Ectodermal cell (in vitro differentiated cells): ENCODE measurements at regions not wholly inside any gene's neighbourhood (a gene's known extent, or its start where the extent isn't known, plus 50 kb on each side); places are given as distances from the start of the nearest gene placed in this dataset.

Source experiments
- H3K27ac ChIP-seq: 2 replicates; pipeline ENCODE4 v1.7.0; 2013; ENCODE audit warnings: mild to moderate bottlenecking, low read depth, low read length; ENCODE audit not compliant: insufficient read depth, poor library complexity, severe bottlenecking
- H3K27me3 ChIP-seq: 2 replicates; pipeline ENCODE4 v1.7.0; 2013; ENCODE audit warnings: mild to moderate bottlenecking, low read length; ENCODE audit not compliant: insufficient read depth, control insufficient read depth, poor library complexity, severe bottlenecking
- H3K36me3 ChIP-seq: one replicate; pipeline ENCODE4 v1.7.0; 2013; ENCODE audit warnings: low read length; ENCODE audit not compliant: control insufficient read depth, insufficient read depth
- H3K4me1 ChIP-seq: one replicate; pipeline ENCODE4 v1.7.0; 2013; ENCODE audit warnings: low read length; ENCODE audit not compliant: control insufficient read depth, insufficient read depth
- H3K4me3 ChIP-seq: 2 replicates; pipeline ENCODE4 v1.7.0; 2013; ENCODE audit warnings: low read depth, low read length, control low read depth; ENCODE audit not compliant: insufficient read depth
- H3K9me3 ChIP-seq: 2 replicates; pipeline ENCODE4 v1.7.0; 2013; ENCODE audit warnings: mild to moderate bottlenecking, low read length, moderate library complexity; ENCODE audit not compliant: control insufficient read depth
- WGBS, 2 experiments: methylation state at CpG; one replicate each; pipeline ENCODE4 v1.1.7; 2013; ENCODE audit warnings: missing lambda C conversion rate in 2 of 2; 5-methylcytosine and 5-hydroxymethylcytosine counted together

DNA sequence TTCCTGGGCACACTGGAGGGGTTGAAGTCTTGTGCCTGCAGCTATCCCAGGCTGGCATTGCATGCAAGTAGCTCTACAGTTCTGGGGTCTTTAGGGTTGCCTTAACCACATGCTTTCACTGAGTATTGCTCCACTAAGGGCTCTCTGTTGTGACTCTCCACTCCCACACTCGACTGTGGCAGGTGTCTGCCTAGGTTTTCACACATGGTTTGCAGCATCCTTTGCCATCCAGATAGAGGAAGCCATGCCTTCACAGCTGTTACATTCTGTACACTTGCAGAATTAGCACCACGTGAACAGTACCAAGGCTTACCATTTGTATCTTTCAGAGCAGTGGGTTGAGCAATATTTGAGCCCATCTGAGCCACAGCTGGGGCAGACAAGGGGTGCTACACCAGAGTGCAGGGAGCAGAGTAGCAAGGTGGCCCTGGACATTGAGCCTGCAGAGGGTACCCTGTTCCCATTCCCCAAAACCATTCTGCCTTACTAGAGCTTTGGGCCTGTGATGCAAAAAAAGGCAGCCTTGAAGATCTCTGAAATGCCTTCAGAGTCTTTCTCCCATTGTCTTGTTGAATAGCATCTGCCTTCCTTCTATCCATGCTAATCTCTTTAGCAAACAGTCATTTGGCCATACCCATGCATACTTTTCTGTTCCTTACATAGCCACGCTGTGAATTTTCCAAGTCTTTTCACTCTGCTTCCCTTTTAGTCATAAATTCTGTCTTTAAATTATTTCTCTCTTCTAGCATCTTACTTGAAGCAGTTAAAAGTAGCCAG is 95.2 kb upstream of the PLCL2 start:
- Histone ChIP-seq H3K9me3 (no peaks in the 10 kb centered on the region), H3K4me3 (no peak overlapping the region), H3K27ac (no peak overlapping the region), H3K27me3 (no peaks in the 10 kb centered on the region), H3K36me3 (no peaks in the 10 kb centered on the region), H3K4me1 (peaks cover 9% of the 10 kb centered on the region)
- WGBS, 2 experiments, result 57% methylated on average over 3 of the region's 3 CpGs

DNA sequence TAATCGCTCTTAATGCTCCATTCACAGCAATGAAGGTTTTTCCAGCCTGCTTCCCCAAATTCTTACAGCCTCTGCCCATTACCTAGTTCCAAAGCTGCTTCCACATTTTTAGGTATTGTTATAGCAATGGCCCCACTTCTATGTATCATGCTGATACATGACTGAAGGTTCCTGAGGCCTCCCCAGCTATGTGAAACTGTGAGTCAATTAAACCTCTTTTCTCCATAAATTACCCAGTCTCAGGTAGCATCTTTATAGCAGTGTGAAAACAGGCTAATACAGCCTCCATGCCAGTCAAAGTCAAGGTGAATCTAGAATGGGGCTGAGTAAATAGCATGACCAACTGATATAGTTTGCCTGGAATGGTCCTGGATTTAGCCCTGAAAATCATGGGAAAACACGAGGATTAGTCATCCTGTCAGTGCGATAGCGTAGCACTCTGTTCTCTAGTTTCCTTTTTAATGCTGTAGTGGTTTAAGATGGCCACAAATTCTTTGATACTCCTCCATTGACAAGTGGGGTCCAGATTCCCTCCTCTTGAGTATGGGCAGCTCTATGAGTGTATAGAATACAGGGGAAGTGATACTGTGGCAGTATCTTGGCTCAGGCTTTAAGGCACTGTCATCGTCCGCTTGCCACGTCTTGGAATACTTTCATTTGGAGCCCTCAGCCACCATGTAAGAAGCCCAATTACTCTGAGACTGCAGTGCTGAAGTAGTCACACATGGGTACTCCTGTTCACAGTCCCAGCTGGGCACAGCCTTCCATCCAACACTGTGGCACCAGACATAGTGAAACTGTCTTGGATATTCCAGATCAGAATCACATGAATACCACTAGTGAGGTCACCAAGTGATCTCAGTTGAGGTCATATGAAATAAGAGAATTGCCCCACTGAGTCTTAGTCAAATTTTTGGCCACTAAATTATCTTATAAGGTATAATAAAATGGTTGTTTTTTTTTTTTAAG is 94.0 kb upstream of the PLCL2 start:
- WGBS, 2 experiments, result 93 to 96% methylated on average over 7 of the region's 7 CpGs
- peaks cover 9% of the 10 kb centered on the region for H3K4me1 ChIP-seq
- H3K36me3 ChIP-seq, result no peaks in the 10 kb centered on the region
- H3K27me3 ChIP-seq, result no peaks in the 10 kb centered on the region
- no peak overlapping the region for H3K4me3 ChIP-seq
- H3K9me3 ChIP-seq, result no peaks in the 10 kb centered on the region
- H3K27ac ChIP-seq, result no peak overlapping the region

DNA sequence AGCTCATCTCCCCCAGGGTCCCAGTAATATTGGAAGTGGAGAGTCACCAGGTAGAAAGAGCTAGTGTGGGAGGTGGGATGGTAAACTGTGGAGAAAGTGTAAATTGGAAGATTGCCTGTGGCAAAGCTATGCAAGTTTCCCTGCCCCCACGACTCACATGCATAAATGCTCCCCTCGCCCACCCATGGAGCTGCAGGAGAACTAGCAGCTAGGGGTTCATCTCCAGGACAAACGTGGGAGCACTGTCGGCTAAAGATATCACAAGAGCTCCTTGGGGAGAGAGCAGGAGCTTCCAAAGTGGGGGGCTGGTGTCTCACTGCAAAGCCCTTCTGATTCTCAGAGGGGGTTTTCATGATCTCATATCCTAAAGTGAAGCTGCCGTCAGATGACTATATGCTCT is 91.4 kb upstream of the PLCL2 start:
- WGBS, 2 experiments, result 66 to 68% methylated on average over 5 of the region's 5 CpGs
- H3K4me3 ChIP-seq, result no peak overlapping the region
- peaks cover 9% of the 10 kb centered on the region for H3K4me1 ChIP-seq
- H3K9me3 ChIP-seq, result no peaks in the 10 kb centered on the region
- H3K36me3 ChIP-seq, result no peaks in the 10 kb centered on the region
- no peak overlapping the region for H3K27ac ChIP-seq
- H3K27me3 ChIP-seq, result no peaks in the 10 kb centered on the region

DNA sequence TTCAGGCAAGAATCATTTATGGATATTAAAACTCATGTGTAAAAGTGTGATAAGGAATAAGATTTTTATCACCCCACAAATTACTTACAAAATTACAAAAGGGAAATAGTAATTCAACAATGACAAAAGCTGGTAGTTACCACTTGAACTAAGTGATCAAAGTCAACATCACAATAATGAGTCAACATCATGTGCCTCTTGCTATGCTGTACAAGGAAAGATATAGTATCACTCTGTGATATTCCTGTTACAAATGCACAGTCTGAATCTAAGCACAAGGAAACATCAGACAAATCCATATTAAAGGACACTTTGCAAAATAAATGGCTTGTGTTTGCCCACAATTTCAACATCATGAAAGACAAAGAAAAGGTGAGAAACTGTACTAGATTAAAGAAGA is 90.5 kb upstream of the PLCL2 start:
- no peaks in the 10 kb centered on the region for H3K9me3 ChIP-seq
- H3K27ac ChIP-seq, result no peak overlapping the region
- no peaks in the 10 kb centered on the region for H3K27me3 ChIP-seq
- no peak overlapping the region for H3K4me3 ChIP-seq
- H3K36me3 ChIP-seq, result no peaks in the 10 kb centered on the region
- H3K4me1 ChIP-seq, result peaks cover 9% of the 10 kb centered on the region

DNA sequence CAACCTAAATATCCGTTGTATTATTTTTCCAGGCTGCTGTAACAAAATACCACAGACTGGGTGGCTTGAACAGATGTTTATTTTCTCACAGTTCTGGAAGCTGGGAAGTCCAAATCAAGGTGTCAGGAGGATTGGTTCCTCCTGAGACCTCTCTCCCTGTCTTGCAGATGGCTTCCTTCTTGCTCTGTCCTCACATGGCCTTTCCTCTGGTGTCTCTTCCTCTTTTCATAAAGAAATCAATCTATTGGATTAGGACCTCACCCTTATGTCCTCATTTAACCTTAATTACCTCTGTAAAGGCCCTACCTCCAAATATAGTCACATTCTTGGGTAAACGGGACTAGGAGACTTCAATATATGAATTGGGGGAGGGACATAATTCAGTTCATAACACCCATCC is 89.2 kb upstream of the PLCL2 start:
- Histone ChIP-seq H3K27me3 (no peaks in the 10 kb centered on the region), H3K4me1 (no peaks in the 10 kb centered on the region), H3K9me3 (no peaks in the 10 kb centered on the region), H3K36me3 (no peaks in the 10 kb centered on the region), H3K4me3 (no peak overlapping the region), H3K27ac (no peak overlapping the region)
- WGBS, 2 experiments, result 98 to 100% methylated on average over 1 to 2 of the region's 2 CpGs

DNA sequence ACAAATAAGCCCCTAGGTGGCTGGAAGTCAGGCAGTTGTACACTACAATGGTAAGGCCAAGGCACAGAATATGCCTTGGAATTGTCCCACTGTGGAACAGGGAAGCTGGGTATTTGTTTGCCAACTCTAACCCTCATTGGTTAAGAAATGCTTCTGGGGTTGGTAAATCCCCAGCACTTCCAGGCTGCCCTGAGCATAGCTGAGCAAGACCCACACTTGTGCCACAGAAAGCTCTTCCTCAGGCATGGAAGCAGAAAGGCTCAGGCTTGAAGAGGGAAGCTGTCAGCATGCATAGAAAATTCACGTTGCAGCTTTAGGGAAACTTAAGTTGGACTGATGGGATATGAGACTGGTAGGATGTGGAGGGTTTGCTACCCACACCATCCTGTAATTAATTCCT is 86.9 kb upstream of the PLCL2 start:
- Histone ChIP-seq H3K27ac (no peak overlapping the region), H3K36me3 (no peaks in the 10 kb centered on the region), H3K9me3 (no peaks in the 10 kb centered on the region), H3K27me3 (no peaks in the 10 kb centered on the region), H3K4me3 (no peak overlapping the region), H3K4me1 (no peaks in the 10 kb centered on the region)
- 93 to 100% methylated on average over 1 of the region's 1 CpG for WGBS, 2 experiments

DNA sequence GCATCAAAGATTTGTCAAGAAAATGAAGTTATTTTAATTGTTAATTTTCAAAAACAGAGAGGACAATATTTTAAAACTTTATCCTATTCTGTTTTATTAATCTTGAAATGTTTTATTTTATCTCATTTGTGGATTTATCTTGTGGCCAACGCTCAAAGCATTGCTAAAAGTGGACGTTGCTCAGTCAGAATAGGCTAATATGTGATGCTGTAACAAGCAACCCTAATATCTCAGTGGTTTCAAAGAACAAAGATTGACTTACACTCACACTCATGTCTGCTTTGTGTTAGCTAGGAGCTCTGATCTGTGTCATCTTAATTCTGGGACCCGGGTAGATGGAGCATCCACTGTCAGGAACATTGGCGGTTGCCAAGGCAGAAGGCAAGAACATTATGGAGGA is 86.0 kb upstream of the PLCL2 start:
- Histone ChIP-seq H3K27ac (no peak overlapping the region), H3K27me3 (no peaks in the 10 kb centered on the region), H3K9me3 (no peaks in the 10 kb centered on the region), H3K4me1 (no peaks in the 10 kb centered on the region), H3K36me3 (no peaks in the 10 kb centered on the region), H3K4me3 (no peak overlapping the region)
- WGBS, 2 experiments, result 92 to 98% methylated on average over 4 of the region's 4 CpGs

DNA sequence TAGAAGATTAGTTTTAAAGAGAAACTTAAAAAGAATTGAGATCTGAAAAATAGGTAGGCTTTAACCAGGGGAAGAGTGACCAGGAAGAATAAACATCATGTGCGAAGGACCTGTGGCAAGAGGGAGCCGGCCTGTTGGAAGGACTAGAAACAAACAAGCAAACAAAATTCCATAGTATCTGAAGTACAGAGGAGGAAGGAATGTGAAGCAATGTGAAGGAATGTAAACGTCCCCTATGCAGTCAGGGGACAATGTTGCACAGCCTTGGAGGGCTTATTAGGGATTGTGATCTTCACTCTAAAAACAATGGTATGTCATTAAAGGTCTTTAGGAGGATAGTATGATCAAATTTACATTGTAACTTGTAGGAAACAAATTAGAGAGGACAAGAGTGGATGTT is 84.4 kb upstream of the PLCL2 start:
- no peak overlapping the region for H3K4me3 ChIP-seq
- H3K27me3 ChIP-seq, result no peaks in the 10 kb centered on the region
- H3K27ac ChIP-seq, result no peak overlapping the region
- no peaks in the 10 kb centered on the region for H3K4me1 ChIP-seq
- no peaks in the 10 kb centered on the region for H3K36me3 ChIP-seq
- no peaks in the 10 kb centered on the region for H3K9me3 ChIP-seq
- WGBS, 2 experiments, result 88 to 91% methylated on average over 3 of the region's 3 CpGs

DNA sequence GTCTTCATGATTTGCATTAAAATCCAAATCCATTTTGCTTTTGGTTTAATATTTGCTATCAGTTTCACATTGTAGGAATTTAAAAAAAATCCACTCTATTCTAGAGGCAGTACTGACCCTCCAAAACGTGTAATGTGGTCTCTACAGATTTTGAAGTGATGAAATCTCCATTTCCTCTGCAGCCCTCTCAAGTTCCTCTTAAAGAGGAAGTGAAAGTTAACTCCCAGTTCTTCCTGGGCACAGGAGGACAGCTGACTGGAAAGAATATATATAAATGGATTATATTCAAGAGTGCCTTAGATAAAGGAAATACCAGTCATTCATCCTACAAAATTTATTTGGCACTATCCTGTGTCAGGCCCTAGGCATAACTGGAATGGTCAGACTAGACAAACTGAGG is 83.5 kb upstream of the PLCL2 start:
- no peaks in the 10 kb centered on the region for H3K36me3 ChIP-seq
- no peak overlapping the region for H3K27ac ChIP-seq
- H3K27me3 ChIP-seq, result no peaks in the 10 kb centered on the region
- H3K9me3 ChIP-seq, result no peaks in the 10 kb centered on the region
- H3K4me3 ChIP-seq, result no peak overlapping the region
- WGBS, 2 experiments, result 69 to 71% methylated on average over 1 of the region's 1 CpG
- H3K4me1 ChIP-seq, result no peaks in the 10 kb centered on the region

DNA sequence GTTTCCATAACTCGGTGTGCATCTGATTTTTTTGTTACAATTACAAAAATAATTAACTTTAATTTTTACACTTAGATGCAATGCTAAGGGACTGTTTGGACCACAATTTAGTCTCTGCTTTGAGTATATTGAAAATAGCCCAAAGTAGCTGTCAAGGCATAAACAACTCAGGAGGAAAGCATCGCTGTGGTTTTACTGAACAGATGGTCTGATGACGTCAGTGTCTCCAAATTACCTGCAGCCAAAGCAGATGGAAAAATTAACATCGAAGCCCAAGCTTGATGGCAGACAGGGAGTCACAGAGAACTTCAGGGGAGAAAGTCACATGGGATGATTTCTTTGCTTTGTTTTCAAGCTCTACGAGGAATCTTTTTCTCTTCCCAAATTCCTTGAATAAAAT is 83.1 kb upstream of the PLCL2 start:
- Histone ChIP-seq H3K4me1 (no peaks in the 10 kb centered on the region), H3K27ac (no peak overlapping the region), H3K4me3 (no peak overlapping the region), H3K36me3 (no peaks in the 10 kb centered on the region), H3K9me3 (no peaks in the 10 kb centered on the region), H3K27me3 (no peaks in the 10 kb centered on the region)
- WGBS, 2 experiments, result 88 to 91% methylated on average over 4 of the region's 5 CpGs
